CD4-positive, alpha-beta T cell treated with Interleukin-10 for 1 hour (primary cell): ENCODE measurements at regions not wholly inside any gene's neighbourhood (a gene's known extent, or its start where the extent isn't known, plus 50 kb on each side); places are given as distances from the start of the nearest gene placed in this dataset.
"Not testable (repeated sequence)": the region's sequence is repeated elsewhere in the genome, so short reads cannot be mapped to it uniquely, and the experiment has no call there.

Experiments used
- DNase-seq: peaks from one replicate; pipeline ENCODE4 v3.0.0-alpha.2; 2020

DNA sequence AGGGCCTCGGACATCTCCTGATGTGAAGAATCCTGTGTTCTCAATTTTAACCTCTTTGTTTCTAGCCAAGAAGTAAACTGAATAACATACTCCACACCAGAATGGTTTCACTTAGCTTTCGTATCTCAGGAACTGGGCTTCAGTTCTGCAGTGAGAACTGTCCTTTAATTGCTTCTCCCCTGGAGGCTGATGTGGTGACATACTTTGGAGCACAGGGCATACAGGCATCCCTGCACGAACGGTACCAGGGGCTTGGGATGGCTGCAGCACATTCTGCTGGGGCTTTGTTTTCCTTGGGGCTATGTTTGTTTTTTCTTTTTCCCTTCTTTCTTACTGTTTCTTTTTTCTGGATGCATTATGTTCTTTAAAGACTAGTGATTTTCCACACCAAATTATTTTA is 230.5 kb downstream of the TM9SF2 start:
- DNase-seq = no peak

- DNase-seq = no peak
These were observed 229.1 kb downstream of the TM9SF2 start for GRCh38 chr13:99730403-99730802.

- no peak for DNase-seq
These were observed 228.5 kb downstream of the TM9SF2 start for GRCh38 chr13:99729745-99730144.

- DNase-seq = not testable (repeated sequence)
These were observed 226.4 kb downstream of the TM9SF2 start for GRCh38 chr13:99727651-99728050.

DNA sequence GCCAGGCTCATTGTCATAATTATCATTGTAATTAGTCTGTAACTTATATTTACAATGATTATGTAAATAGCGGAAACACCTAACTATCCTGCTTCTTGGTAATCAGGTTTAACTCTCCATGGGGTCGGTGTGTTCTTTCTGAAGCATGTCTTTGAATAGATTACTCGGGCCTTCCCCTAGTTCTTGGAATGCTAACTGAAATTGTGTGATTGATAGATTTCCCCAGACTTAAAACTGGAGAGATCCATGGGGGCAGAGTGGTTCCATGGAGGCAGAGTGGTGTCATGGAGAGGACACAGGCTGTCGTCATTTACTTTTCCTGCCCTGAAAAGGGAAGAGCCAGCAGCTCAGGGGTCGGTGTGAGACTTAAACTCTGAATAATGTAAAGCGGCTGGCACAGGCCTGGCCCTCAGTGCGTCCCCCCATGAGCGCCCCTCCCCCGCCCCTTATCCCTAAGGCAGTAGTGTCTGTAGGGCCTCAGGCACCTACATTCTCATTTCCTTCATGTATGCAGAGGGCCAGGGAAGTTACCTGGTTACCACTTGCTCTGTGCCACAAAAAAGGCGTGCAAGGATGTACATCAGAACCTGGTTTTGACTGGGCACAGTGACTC is 225.1 kb downstream of the TM9SF2 start:
- no peak for DNase-seq

DNA sequence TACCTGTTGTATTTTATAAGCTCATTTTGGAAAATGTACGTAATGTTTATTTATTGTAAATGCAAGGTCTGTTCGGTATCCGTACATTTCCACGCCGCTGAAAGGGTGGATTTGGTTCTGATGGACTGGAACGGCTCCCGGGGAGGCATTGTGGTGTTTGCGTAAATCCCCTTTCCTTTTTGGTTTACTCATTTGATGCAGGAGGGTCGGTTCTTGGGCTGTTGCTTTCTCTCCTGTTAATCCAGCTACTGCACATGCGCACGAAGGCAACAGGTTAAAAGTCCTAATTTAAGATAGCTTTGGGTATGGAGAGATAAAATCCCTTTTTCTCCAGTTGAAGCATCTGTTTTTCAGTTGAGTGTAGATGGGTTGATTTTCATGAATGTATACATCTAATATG is 224.4 kb downstream of the TM9SF2 start:
- no peak for DNase-seq

- no peak for DNase-seq
These were observed 223.6 kb downstream of the TM9SF2 start for GRCh38 chr13:99724633-99725517.

GRCh38 chr13:99723878-99724277 is 222.6 kb downstream of the TM9SF2 start:
- DNase-seq = no peak

- DNase-seq = no peak
These were observed 221.7 kb downstream of the TM9SF2 start for GRCh38 chr13:99722931-99723330.

- DNase-seq = no peak
These were observed 221.1 kb downstream of the TM9SF2 start for GRCh38 chr13:99722338-99722818.

GRCh38 chr13:99721606-99722337 is 220.5 kb downstream of the TM9SF2 start:
- DNase-seq = no peak

DNA sequence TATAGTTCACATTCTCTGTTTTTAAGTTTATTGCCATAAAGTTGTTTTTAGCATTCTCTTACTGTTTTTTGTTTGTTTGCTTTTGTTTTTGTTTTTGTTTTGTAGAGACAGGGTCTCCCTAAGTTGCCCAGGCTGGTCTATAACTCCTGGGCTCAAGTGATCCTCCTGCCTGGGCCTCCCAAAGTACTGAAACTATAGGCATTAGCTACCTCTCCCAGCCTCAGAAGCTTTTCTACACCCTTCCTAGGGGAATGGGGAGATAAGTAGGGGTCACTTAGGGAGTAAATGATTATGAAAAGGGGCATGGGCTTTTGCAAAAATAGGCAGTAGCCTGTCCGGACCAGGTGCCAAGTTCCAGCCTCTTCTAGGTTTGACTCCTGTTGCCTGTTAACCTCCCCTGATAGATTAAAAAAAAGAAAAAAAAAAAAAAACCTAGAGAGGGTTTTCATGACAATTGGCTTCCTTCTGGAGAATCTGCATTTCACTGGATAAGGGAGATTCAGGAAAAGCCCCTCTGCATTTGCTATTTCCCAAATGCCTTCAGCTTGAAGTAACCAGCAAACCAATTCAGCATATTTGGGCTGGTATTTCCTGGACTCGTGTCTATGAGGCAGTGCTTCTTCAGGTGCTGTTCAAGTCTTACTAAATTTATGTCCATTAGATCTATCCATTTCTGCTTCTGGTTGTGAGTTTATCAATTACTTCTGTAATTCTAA is 216.8 kb downstream of the TM9SF2 start:
- no peak for DNase-seq

- DNase-seq = no peak
These were observed 207.9 kb downstream of the TM9SF2 start for GRCh38 chr13:99709134-99709533.

DNA sequence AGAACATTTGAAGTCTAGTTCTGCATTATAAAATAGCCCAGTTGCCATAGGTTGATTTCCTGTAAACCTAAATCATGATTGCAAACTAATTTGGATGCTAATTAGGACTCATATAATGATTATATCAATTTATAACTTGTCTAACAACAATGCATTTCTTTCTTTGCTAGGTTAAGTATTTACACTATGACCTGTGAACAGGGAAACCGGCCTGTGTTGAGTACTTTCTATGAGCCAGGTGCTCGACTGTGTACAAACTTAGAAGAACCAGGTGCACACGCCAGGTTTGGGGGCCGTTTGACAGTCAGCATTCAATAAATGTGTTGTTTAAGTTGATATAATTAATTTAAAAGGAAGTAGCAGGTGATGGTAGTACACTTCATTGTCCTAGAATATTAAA is 203.1 kb downstream of the TM9SF2 start:
- DNase-seq = no peak

- DNase-seq = no peak
These were observed 202.6 kb downstream of the TM9SF2 start for GRCh38 chr13:99703908-99704307.

DNA sequence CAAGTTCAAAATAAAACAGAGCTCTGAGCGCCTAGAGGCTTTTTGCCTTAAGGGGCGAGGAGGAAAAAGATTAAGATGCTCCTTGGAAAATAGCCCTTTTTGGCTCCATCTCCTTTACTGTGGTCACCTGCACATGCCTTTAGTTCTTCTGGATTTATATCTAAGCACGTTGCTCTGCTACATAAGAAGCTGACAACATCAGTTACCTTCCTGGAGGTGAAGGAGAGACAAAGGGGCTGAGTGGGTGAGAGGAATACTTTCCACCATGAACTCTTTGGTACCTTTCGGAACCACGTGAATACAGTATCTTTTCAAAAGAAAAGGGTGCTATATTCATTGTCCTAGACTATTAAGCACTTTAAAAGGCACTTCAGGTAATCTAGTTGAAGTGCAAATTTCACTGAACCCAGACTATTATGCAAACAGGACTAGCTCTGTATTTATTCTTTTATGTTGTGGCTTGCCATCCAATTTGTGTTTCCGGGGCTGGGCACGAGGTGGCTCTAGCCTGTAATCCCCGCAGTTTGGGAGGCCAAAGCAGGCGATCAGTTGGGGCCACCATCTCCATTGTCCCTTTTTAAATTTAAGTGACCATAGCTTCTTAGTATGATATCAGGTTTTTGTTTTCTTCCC is 201.5 kb downstream of the TM9SF2 start:
- no peak for DNase-seq

- no peak for DNase-seq
These were observed 199.2 kb downstream of the TM9SF2 start for GRCh38 chr13:99700468-99700867.

DNA sequence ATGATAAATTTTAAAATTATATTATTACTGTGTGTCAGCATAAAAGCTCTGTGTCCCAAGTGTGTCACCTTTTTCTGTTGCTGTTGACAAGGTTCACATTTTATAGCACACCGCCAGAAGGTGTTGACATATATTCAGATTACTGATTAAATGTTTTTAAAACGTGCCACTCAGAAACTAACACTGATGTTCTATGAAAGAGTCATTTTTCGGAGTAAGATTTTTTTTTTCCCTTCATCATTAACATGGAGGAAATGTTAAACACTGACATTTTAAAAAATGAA is 197.5 kb downstream of the TM9SF2 start:
- DNase-seq = no peak

DNA sequence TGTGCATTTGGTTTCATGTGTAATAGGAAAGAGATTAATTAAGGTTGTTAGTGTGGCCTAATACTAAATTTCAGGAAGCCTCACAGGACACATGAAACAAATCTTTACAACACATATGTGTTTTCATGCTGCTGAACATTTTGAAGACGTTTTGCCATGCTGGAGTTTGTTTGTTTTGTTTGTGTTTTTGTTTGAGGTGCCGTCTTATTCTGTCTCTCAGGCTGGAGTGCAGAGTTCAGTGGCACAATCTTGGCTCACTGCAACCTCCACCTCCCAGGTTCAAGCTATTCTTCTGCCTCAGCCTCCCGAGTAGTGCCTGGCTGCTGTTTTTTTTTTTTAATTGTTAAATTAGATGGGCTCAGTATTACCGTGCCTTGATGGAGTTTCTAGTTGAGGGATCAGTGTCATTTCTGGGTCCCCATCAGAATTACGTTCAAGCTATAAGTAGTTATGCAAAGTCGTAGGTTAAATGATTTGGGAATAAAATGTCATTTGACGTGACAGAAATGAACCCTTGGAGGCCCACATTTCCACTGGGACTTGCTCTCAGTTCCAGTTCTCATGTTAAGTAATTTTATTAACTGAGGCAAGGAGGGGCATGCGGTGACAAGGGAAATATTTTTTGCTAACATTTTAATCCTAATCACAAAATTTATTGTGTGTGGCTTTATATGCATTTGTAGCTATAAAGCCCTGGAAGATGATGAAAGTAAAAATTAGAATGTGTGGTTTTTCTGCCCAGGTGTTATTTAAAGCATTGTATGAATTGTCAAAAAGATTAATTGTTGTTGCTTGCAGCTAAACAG is 196.9 kb downstream of the TM9SF2 start:
- no peak for DNase-seq

GRCh38 chr13:99695857-99696256 is 194.6 kb downstream of the TM9SF2 start:
- DNase-seq = no peak

DNA sequence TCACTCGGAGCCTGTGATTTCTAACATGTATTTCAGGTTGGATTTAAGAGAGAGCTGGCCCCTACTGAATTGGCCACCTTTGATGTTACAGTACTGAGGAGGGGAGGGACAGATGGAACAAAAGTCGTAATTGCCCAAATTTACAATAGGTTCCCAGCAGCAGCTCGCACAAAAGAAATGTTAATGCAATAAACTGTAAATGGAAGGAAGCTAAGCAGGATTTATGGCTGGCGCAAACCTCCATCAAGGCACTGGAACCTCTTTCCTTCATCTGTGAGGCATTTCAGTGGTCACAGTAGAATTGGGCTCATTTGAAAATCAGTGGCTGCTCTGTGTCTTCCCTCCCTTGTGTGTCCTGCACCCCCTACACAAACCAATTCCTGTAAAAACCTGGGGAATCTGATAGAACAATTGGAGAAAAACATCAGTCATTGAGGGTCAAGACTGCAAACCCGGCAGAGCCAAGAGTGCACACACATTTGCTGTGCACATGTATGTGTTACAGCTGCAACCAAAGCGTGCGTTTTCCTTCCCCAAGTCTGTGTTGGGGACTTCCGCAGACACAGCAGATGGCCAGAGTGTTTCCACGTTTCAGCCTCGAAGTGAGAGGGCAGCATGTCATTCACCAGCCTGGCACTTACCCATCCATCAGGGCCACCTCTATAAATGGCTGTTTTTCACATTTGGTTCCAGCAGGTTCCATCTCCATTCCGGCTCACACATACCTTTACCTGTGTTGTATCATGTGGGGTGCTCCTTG is 192.8 kb downstream of the TM9SF2 start:
- no peak for DNase-seq
